NT2/D1 (cell line): ENCODE measurements at regions not wholly inside any gene's neighbourhood (a gene's known extent, or its start where the extent isn't known, plus 50 kb on each side); places are given as distances from the start of the nearest gene placed in this dataset.

Experiments
- SUZ12 ChIP-seq: IDR thresholded peaks from 2 replicates; pipeline ENCODE4 v1.6.1; 2011; ENCODE audit not compliant: insufficient read length, insufficient read depth; ENCODE audit errors: extremely low read depth
- YY1 ChIP-seq: IDR thresholded peaks from 2 replicates; pipeline ENCODE4 v1.6.1; 2011; ENCODE audit not compliant: insufficient read length, insufficient read depth
- ZNF274 ChIP-seq: IDR thresholded peaks from 2 replicates; pipeline ENCODE4 v1.6.1; 2011; ENCODE audit warnings: mild to moderate bottlenecking, low read depth, low read length

- TF ChIP-seq SUZ12 (no peak), ZNF274 (no peak), YY1 (no peak)
These were observed 760.2 kb downstream of the BRD1 start for GRCh38 chr22:49067504-49067903.
